ENCODE measurements at regions not wholly inside any gene's neighbourhood (a gene's known extent, or its start where the extent isn't known, plus 50 kb on each side); places are given as distances from the start of the nearest gene placed in this dataset.
"Not testable (repeated sequence)": the region's sequence is repeated elsewhere in the genome, so short reads cannot be mapped to it uniquely, and the experiment has no call there.

GRCh38 chr20:26214991-26215390, 518.3 kb upstream of the ZNF337 start:
- Mint-ChIP-seq H3K36me3 (ENCODE audit: insufficient read depth) (no peaks in the 10 kb centered on the region), H3K4me3 (ENCODE audit: low read depth) (no peak overlapping the region), H3K27ac (no peak overlapping the region), H3K27me3 (peaks cover 48% of the 10 kb centered on the region), H3K4me1 (ENCODE audit: low read depth) (no peaks in the 10 kb centered on the region), H3K9me3 (ENCODE audit: low read depth) (no peaks in the 10 kb centered on the region)
- TF ChIP-seq CTCF (IDR thresholded peaks at IDR 0.05; ENCODE audit: unreplicated experiment) = no peak
- DNase-seq (ENCODE audit: low spot score, unreplicated experiment) = no peak

- H3K27ac Mint-ChIP-seq = no peak overlapping the region
- H3K4me3 Mint-ChIP-seq (ENCODE audit: low read depth) = peak overlapping the region; percentile 20
- no peaks in the 10 kb centered on the region for H3K36me3 Mint-ChIP-seq (ENCODE audit: insufficient read depth)
- TF ChIP-seq CTCF (IDR thresholded peaks at IDR 0.05; ENCODE audit: unreplicated experiment) = no peak
- H3K9me3 Mint-ChIP-seq (ENCODE audit: low read depth) = no peaks in the 10 kb centered on the region
- peaks cover 2% of the 10 kb centered on the region for H3K4me1 Mint-ChIP-seq (ENCODE audit: low read depth)
- peaks cover 61% of the 10 kb centered on the region for H3K27me3 Mint-ChIP-seq
- no peak for DNase-seq (ENCODE audit: low spot score, unreplicated experiment)
These were observed 512.7 kb upstream of the ZNF337 start for GRCh38 chr20:26209171-26209941.

- DNase-seq (ENCODE audit: low spot score, unreplicated experiment) = peak; percentile 29
- Mint-ChIP-seq H3K9me3 (ENCODE audit: low read depth) (no peaks in the 10 kb centered on the region), H3K27me3 (peaks cover 53% of the 10 kb centered on the region), H3K4me3 (ENCODE audit: low read depth) (peak overlapping the region; percentile 48), H3K36me3 (ENCODE audit: insufficient read depth) (no peaks in the 10 kb centered on the region), H3K4me1 (ENCODE audit: low read depth) (peaks cover 2% of the 10 kb centered on the region), H3K27ac (no peak overlapping the region)
- no peak for TF ChIP-seq CTCF (IDR thresholded peaks at IDR 0.05; ENCODE audit: unreplicated experiment)
These were observed 511.8 kb upstream of the ZNF337 start for GRCh38 chr20:26208296-26209091.

- H3K36me3 Mint-ChIP-seq (ENCODE audit: insufficient read depth); H3K4me1 Mint-ChIP-seq (ENCODE audit: low read depth); H3K9me3 Mint-ChIP-seq (ENCODE audit: low read depth); H3K27ac Mint-ChIP-seq: not testable (repeated sequence)
- H3K4me3 Mint-ChIP-seq (ENCODE audit: low read depth) = peak overlapping the region; percentile 61
- DNase-seq (ENCODE audit: low spot score, unreplicated experiment) = peak; percentile 9
- peaks cover 49% of the 10 kb centered on the region for H3K27me3 Mint-ChIP-seq
These were observed 511.3 kb upstream of the ZNF337 start for GRCh38 chr20:26207967-26208295.

- H3K36me3 Mint-ChIP-seq (ENCODE audit: insufficient read depth) = no peaks in the 10 kb centered on the region
- H3K9me3 Mint-ChIP-seq (ENCODE audit: low read depth) = no peaks in the 10 kb centered on the region
- no peak for TF ChIP-seq CTCF (IDR thresholded peaks at IDR 0.05; ENCODE audit: unreplicated experiment)
- no peak for DNase-seq (ENCODE audit: low spot score, unreplicated experiment)
- peaks cover 44% of the 10 kb centered on the region for H3K27me3 Mint-ChIP-seq
- H3K4me1 Mint-ChIP-seq (ENCODE audit: low read depth) = peaks cover 2% of the 10 kb centered on the region
- no peak overlapping the region for H3K27ac Mint-ChIP-seq
- peak overlapping the region; percentile 61 for H3K4me3 Mint-ChIP-seq (ENCODE audit: low read depth)
These were observed 510.7 kb upstream of the ZNF337 start for GRCh38 chr20:26207237-26207966.
